KG1 (cell line): ENCODE measurements at regions not wholly inside any gene's neighbourhood (a gene's known extent, or its start where the extent isn't known, plus 50 kb on each side); places are given as distances from the start of the nearest gene placed in this dataset.
"Not testable (repeated sequence)": the region's sequence is repeated elsewhere in the genome, so short reads cannot be mapped to it uniquely, and the experiment has no call there.

Source experiments
- DNase-seq: peaks from one replicate; lab custom pipeline; 2025; lab: John Stamatoyannopoulos, UW

DNA sequence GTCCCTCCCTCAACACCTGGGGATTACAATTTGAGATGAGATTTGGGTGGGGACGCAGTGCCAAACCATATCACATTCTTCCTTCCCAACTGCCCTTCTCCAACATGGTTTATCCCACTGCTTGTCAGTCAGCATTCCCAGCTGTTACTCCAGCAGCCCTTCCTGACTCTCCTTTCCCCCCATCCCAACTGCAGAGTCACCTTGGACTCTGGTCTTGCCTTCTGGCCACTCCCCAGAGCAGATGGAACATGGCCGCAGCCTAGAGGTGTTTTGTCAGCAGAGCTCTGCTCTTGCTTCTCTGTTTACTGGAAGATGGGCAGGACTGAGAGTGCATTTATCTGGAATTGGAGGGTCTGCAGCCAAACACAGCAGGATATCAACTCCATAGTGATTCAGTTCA, 51.2 kb upstream of the MEX3C start:
- DNase-seq, result no peak

DNA sequence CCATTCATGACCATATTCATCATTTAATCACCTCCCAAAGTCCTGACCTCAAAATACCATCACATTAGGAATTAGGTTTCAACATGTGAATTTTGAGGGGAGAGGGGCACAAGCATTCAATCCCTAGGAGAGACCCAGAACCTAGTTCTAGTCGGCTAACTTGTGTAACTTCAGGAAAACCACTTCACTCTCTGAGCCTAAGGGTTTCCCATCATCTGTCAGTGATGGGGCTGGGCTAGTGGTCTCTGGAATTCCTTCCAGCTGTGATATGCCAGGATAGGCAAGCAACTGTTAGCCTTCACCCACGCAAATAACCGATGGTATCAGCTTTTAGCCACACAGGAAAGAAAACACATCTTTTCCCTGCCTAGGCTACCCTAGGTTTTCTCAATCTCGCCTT, 52.5 kb upstream of the MEX3C start:
- DNase-seq, result no peak

DNA sequence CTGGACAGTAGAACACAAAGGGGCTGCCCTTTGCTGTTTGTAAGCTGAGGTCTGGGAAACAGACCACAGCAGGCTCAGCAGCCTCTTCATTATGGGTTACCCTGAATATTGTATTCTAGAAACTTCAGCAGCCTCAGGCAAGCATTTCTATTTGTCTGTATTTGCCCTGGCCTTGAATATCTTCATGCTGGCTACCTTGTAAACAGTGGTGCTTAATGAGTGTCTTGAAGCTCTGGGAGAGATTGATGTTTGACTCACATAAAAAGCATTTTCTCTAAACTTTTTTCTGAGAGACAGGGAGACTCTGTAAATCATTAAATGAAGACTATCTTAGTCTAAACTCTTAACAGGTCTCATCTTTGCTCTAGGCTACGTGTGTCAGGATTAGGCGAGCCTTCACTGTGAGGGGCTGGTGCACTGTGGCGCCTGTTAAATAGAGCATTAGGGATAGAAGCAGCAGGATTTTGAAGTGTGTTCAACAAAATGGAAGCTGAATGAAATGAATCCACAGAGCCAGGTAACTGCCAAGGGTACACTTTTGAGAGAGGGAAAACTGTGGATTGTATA, 53.1 kb upstream of the MEX3C start:
- no peak for DNase-seq

DNA sequence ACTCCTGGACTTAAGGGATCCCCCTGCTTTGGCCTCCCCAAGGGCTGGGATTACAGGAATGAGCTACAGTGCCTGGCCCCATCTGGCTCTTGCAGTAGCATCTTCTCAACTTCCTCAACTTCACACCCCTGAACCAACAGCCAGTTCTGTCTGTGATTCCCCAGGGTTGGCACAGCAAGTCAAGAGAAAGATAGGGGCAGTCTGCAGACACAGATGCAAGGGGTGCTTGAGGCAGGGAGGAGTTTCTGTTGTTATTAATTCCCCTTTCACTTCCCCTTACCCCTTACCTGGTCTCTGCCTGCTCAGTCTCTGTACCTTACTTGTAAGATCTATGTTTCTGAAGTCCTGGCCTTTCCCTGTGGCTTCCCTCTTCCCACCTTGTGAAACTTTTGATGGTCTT, 54.1 kb upstream of the MEX3C start:
- no peak for DNase-seq

DNA sequence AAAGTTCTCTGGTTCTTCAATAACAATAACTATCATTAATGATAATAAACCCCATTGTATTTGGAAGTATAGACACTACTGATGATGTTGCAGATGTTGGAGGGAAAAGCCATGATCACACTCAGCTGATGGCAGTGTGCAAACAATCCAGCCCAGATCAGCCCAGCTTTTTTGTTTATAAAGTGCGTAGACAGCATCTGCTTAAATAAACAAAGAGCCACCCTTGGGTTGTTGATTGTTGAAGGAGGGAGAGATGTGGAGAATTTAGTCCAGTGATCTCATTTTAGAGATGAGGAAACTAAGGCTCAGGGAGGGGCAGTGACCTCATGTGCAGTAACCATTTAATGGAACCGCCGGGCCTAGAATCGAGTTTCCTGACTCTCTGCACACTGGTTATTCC, 56.0 kb upstream of the MEX3C start:
- DNase-seq, result no peak

DNA sequence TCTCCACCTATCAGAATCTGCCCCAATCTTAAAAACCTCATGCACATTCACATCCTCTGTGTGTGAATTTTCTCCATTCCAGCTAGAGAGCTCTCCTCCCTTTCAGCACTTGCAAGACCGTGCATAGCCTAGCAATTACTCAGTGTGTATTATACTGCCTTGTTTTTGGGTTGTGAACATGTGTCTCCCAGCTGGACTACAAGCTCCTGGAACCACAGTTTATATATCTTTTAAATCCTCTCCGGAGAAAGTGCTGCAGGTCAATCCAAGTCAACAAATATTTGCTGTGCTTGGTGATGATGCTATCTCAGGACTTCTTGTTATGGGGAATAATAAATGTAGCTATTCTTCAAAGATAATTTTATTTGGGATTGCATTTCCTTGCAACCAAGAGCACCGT, 58.2 kb upstream of the MEX3C start:
- DNase-seq, result no peak

DNA sequence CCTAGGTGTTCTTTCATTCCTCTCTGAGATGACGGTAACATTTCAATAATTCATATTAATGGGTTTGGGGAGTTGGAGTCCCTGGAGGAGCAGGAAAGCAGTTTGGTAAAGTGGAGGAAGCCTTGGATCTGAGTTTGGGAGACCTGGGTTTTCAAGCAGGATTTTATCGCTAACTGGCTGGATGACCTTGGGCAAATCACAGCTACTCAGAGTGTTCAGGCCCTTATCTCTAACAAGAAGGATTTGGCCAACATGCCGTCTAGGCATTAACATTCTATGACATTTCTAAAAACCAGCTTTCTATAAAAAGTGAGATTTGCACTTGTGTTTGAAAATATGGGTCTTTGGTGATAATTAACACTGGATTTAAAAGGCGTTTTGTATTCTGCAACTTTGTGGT, 59.7 kb upstream of the MEX3C start:
- DNase-seq, result no peak

DNA sequence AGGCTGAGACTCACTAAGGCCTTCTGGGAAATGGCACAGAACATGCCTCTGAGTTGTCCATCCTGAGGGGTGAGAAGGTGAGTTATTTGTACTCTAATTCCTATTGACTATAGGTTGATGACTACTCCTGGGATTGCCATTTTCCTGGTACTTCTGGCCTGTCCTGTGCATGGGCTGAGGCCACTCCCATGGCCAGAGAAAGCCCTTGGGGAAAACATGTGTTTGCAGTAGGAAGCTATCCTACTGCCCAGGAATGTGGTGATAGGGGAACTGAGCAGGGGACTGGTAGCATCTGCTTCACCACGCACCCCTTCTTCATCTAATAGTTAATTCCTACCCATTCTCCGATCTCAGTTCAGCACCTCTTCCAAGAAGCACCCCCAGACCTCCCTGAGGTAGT, 62.6 kb upstream of the MEX3C start:
- DNase-seq, result no peak

DNA sequence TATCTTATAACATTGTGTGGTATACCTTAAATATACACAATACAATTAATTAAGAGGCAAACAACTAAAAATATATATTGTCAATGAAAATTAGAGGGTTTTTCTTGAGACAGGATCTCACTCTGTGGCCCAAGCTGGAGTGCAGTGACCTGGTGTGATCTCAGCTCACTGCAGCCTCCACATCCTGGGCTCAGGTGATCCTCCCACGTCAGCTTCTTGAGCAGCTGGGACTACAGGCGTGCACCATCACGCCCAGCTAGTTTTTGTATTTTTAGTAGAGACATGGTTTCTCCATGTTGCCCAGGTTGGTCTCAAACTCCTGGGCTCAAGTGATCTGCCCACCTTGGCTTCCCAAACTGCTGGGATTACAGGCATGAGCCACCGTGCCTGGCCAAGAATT, 68.6 kb upstream of the MEX3C start:
- DNase-seq, result not testable (repeated sequence)

DNA sequence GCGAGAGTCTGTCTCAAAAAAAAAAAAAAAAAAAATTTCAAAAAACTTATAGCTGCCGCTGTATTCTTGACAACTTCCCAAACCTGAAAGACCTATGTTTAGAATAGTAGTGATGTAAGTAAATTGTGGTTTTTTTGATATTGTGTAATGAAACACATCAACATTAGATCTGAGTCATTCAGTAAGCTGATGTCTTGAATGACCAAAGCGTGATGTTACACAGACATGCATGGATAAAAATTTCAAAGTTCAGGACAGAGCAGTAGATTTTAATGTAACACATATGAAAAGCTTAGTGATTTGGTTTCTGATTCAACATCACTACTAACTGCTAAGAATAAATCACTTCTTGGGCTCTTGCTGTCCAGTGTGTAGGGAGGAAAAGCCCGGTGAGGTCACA, 69.3 kb upstream of the MEX3C start:
- no peak for DNase-seq

DNA sequence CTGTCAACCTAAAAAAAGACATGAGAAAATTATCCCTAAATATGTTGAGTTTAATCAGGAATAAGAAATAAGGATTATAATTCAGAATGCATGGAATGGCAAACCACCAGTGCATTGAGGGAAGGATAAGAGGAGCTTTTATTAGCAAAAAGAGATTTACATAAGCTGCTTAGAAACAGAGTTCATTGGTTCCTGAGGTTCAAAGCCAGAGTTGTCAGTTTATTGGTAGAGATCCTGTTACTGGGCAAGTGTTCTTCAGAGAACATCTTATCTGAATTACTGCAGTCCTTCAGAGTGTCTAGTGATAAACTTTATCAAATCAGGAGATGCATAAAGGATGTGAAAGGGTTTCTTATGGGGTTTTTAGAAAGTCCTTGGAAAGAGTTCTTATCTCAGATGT, 76.0 kb upstream of the MEX3C start:
- DNase-seq, result no peak

DNA sequence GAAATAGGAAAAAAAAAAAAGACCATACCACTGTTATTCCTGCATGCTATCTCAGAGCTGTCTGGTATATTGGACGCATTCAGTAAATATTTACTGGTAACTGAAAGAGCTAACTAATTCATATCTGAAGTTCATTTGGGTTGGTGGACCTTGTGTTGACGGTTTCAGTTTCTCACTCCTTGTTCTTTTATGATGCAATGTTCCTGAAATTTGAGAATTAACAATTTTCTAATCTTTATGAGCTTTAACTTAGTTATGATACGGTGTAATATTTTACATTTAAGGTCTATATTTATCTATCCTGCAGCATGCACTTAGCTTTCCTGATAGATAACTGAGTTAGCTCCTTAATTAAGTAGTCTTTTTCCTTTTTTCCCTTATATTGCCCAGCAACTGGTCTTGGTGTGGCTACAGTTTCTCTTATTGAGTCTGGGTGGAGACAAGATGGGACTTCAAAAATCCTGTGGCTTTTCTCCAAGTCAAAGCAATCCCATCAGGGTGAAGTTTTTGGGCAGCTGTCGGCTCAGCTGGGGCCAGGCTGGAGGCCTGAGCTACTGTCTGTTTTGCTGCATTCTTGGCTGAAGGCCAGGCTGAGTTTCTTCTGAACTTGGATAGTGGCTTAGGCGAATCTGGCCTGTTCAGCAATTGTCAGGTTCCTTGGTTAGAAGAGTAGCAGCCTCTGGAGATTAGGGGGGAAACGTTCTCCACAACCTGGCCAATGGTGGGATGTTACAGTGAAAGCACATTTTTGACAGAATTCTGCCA, 78.4 kb upstream of the MEX3C start:
- no peak for DNase-seq

DNA sequence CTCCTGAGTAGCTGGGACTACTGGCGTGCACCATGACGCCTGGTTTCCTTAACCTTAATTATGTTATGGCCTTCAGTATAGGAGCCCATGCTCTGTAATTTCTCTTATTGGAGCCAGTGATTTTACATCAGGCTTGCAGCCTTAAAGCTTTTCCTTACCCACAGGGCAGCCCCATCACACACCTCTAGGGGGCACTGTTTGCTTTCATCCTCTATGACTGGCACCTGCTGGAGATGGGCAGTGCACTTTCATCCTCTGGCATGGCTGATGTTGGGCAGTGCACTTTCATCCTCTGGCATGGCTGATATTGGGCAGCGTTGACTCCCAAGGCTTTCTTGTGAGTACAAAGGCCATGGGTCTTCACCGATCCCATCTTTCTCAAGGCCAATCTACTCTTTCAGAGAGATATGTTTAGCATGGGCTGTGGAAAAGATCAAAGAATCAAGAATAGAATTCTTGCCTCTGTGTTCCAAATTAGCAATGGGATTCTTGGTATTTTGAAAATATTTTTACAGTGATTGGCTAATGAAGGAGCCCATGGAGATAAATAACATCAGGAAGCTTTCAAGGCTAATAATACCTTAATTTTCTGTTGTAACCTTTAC, 80.7 kb upstream of the MEX3C start:
- DNase-seq, result peak; percentile 10

DNA sequence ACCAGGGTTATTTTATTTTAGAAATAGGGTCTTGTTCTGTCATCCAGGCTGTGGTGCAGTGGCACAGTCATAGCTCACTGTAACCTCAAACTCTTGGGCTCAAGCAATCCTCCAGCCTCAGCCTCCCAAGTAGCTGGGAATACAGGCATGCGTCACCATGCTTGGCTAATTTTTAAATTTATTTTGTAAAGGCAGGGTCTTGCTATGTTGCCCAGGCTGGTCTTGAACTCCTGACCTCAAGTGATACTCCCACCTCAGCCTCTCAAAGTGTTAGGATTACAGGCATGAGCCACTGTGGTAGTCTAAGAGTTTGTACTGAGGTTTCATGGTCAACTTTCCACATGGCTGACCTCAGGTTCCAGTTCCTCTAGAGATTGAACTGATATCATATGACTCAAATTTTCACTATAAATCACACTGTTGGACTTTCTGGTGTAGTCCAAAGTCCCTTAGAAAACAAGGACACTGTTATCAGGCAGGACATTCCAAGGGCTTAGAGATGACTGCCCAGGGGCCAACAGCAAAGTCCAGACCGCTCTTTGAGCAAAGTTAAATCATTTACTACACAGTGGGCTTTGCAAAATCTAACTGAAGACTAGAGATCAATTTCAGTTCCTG, 82.0 kb upstream of the MEX3C start:
- DNase-seq, result no peak

DNA sequence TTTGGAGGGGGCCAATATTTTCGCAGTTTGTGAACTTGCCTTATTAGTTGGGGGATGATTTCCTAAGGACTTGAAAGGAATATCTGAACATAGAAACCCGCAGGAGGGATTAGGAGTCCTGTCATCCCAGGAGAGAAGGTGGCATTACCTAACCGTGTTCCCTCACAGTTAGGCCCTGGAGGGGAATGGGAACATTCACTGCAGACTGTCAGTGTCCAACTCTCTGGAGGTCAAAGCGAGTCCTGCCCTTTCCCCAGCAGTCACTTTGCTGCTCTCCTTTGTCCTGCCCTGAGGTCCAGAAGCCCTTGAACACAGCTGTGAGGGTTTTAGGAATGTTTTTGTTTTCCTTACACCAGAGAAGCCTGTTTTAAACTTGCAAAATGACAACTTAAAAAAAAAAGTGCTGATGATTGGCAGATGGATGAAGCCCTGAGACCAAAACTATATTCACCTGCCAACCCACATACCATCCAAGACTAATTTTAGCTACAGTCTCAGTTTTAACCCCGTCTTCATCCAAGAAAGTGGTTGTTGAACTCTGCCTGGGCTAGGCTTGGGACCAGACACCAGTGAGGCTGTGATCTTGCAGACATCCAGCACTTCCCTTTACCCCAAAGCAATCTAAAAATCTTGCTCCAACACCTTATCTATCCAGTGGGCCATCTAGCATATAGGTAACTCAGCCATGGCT, 90.5 kb upstream of the MEX3C start:
- DNase-seq, result no peak

DNA sequence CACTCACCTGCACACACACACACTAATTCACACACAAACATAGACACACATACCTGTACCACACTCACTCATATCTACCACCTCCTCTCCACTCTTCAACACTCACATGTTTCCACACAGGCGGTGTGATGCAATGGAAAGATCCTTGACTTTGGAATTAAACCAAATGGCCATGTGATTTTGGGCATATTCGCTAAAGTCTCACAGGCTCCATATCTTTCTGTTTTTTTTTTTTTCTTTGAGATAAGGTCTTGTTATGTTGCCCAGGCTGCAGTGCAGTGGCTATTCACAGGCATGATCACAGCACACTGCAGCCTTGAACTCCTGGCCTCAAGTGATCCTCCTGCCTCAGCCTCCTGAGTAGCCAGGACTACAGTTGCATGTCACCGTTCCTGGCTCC, 91.1 kb upstream of the MEX3C start:
- DNase-seq, result no peak

DNA sequence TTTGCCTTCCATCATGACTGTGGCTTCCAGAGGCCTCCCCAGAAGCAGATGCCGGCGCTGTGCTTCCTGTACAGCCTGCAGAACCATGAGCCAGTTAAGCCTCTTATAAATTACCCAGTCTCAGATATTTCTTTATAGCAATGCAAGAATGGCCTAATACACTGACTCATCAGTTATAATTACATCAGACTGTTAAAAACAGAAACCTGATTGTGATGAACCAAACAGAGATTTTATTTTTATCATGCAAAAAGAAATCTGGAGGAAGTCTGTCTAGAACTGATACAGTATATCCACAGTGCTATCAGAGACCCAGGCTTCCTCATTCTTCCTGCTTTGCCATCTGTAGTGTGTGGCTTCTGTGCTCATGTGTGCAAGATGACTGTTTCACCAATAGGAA, 93.4 kb upstream of the MEX3C start:
- DNase-seq, result no peak

DNA sequence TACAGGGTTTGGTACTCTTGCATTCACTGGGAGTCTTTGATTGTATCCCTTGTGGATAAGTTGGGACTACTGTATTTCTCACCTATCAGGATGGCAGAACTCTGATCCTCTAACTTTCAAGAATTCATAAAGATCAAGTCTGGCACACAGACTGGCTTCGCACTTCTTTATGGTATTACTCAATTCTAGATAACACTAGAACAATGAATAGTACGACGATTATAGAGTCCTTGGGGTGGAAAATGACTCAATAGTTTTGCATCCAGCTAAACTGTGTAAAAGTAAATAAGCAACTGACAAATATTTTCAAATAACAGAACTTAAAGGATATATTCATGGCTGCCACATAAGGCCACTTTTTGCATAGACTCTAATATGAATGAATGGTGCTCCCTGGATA, 103.4 kb upstream of the MEX3C start:
- no peak for DNase-seq

DNA sequence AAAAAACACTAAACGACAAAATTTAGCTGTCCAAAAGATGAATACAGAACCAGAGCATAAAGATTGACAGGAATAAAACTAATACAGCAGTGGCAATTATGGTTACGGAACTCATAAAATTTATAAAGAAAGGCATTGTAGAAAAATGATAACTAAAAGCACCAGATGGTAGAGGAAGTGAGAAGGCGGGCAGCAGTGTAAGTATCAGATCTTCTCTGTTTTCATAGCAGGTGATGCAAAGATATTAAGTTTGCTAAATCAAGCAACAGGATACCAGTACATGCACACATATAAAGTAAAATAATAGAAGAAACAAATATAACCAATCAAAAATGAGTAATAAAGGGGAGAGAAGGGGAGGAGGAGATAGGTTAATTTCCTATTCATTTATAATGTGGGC, 103.9 kb upstream of the MEX3C start:
- no peak for DNase-seq

DNA sequence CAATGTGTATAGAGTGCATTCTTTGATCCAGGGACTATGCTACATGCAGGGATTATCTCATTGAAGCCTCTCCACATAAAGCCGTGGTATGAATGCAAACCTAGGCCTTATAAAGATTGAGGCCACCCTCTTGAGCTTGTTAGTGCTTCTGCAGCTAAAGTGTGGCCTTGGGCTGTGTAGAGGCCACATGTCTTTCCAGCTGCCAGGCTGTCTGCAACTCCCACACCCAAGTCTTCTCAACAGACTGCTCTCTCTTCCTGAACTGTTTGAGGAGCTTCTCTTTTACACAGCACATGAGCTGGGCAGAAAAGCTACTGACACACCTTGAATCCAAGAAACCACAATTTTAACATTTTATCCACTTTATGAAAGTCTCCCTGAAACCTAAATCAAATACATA, 119.2 kb upstream of the MEX3C start:
- no peak for DNase-seq

DNA sequence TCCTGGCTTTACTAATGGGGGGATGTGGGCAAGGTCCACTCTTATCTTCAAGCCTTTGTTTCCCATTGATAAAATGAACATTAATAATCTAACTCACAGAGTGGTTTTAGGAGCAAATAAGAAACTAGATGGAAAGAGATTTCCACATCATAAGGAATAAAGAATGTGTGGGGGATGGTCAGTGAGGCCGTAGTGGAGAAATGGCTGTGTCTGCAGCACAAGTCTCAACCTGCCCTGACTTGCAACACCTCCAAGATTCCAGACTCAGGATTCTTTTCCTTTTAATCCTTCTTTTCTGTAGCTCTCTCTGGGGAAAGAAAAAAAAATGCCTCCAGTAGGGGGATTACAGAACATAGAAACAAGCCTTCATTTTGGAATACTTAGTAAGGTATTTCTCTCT, 124.2 kb upstream of the MEX3C start:
- no peak for DNase-seq

DNA sequence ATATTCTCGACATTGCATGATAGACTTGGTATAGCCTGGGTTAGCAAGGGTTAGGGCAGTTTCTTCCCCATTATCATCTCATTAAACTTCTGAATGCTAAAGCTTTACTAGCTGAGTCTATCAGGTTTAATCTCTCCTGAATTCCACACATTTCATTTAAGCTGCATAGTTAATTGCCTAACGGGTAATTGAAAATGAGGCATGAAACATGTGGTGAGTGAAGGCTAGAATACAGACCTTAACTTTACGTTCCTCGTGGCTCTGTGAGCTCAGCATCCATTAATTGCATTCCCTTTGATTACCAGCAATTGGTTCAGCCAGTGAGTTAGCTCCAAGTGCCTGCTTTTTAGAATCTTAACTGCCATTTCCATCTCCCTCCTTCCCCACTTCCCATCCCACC, 126.5 kb upstream of the MEX3C start:
- no peak for DNase-seq

DNA sequence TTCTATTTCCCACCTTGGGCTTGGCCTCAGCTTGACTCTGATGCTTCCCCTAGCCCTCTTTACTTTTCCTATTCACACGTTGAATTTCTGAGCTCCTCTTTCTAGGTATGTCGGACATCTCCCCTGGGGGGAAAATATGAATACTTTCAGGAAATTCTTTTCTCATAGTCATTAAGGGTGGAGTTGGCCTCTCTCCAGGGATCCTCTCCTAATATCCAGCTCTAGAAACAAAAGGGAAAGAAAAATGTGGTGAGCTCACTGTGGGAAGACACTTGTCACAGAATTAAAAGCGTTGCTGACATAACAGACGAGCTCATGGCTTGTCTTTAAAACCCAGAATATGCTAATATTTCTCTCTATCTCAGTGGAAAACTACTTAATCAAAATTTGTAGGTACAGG, 132.7 kb upstream of the MEX3C start:
- DNase-seq, result no peak
